ENCODE measurements at regions not wholly inside any gene's neighbourhood (a gene's known extent, or its start where the extent isn't known, plus 50 kb on each side); places are given as distances from the start of the nearest gene placed in this dataset.
"Not testable (repeated sequence)": the region's sequence is repeated elsewhere in the genome, so short reads cannot be mapped to it uniquely, and the experiment has no call there.

DNA sequence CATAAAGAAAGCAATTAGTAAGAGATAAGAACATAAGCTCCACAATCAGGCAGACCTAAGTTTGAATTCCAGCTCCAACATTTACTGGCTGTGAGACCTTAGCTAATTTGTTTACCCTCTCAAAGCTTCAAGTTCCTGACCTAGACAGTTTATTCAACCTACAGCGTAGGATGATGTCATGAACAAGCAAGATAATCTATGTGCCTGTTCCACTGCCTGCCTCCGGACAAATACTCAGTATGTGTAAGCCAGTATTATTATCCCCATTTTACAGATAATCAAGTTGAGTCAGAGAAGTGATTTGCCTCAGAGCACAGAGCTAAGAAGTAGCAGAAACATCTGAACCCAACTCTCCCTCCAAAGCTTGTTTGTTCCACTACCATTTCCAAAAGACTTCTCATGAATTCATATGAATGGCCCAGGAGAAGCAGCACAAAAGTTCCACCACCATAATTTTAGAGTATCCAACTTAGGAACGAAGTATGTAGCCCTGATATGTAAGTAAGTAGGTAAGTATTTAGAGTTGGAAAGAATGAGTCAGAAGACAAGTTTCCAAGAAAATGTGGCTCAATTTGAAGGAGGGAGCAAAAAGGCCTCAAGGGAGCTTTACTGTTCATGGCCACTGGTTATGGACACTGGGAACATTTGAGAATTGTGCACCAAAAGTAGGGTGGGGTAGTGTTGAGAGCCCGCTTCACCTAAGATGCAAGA, 398.2 kb downstream of the NFIB start:
- no peak overlapping the region for H3K4me3 ChIP-seq
- no peaks in the 10 kb centered on the region for H4K20me1 ChIP-seq (ENCODE audit: low read depth)
- H3K4me2 ChIP-seq = no peak overlapping the region
- H3K27ac ChIP-seq = no peak overlapping the region
- no peaks in the 10 kb centered on the region for H3F3A ChIP-seq (ENCODE audit: low read depth)
- no peaks in the 10 kb centered on the region for H3K9me3 Mint-ChIP-seq
- H3K9me3 ChIP-seq (ENCODE audit: low read depth) = no peaks in the 10 kb centered on the region
- H3K79me2 ChIP-seq (ENCODE audit: low read depth) = no peaks in the 10 kb centered on the region
- no peak overlapping the region for H3K27ac Mint-ChIP-seq
- no peaks in the 10 kb centered on the region for H3K36me3 Mint-ChIP-seq
- DNase-seq (ENCODE audit: low spot score) = no peak
- no peaks in the 10 kb centered on the region for H3K4me1 ChIP-seq
- no peak overlapping the region for H3K4me3 Mint-ChIP-seq
- no peaks in the 10 kb centered on the region for H3K36me3 ChIP-seq
- no peaks in the 10 kb centered on the region for H3K4me1 Mint-ChIP-seq
- no peaks in the 10 kb centered on the region for H3K27me3 ChIP-seq
- no peak overlapping the region for H2AFZ ChIP-seq (replicated peaks)
- TF ChIP-seq, protein P1, sequence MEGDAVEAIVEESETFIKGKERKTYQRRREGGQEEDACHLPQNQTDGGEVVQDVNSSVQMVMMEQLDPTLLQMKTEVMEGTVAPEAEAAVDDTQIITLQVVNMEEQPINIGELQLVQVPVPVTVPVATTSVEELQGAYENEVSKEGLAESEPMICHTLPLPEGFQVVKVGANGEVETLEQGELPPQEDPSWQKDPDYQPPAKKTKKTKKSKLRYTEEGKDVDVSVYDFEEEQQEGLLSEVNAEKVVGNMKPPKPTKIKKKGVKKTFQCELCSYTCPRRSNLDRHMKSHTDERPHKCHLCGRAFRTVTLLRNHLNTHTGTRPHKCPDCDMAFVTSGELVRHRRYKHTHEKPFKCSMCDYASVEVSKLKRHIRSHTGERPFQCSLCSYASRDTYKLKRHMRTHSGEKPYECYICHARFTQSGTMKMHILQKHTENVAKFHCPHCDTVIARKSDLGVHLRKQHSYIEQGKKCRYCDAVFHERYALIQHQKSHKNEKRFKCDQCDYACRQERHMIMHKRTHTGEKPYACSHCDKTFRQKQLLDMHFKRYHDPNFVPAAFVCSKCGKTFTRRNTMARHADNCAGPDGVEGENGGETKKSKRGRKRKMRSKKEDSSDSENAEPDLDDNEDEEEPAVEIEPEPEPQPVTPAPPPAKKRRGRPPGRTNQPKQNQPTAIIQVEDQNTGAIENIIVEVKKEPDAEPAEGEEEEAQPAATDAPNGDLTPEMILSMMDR (IDR thresholded peaks at IDR 0.05) = no peak
- H3K9ac ChIP-seq = no peak overlapping the region
- no peaks in the 10 kb centered on the region for H3K27me3 Mint-ChIP-seq (ENCODE audit: insufficient read depth, low read depth)

DNA sequence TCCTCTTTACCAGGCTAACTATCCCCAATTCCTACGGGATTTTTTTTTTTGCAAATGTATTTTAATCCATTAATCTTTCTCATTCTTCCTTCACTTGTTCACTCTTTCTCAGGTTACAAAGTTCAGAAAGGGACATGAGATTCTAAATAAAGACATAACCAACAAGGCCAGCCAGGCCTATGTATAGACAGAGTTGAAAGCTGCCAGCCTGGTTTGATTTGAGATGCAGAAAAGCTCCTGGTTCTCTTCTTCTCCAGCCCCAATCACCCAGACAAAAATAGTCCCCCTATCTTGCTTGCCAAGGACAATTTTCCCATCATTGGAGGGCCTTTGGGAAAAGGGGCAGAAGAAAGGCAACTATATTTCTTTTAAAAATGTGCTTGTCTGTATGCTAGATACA, 398.8 kb downstream of the NFIB start:
- Histone ChIP-seq H3K4me2 (no peak overlapping the region), H3K9me3 (ENCODE audit: low read depth) (no peaks in the 10 kb centered on the region), H3K79me2 (ENCODE audit: low read depth) (no peaks in the 10 kb centered on the region), H3K27ac (no peak overlapping the region), H4K20me1 (ENCODE audit: low read depth) (no peaks in the 10 kb centered on the region), H3F3A (ENCODE audit: low read depth) (no peaks in the 10 kb centered on the region), H3K9ac (no peak overlapping the region), H3K27me3 (no peaks in the 10 kb centered on the region), H2AFZ (replicated peaks) (no peak overlapping the region), H3K36me3 (no peaks in the 10 kb centered on the region), H3K4me3 (no peak overlapping the region), H3K4me1 (no peaks in the 10 kb centered on the region)
- H3K4me3 Mint-ChIP-seq = no peak overlapping the region
- no peaks in the 10 kb centered on the region for H3K4me1 Mint-ChIP-seq
- TF ChIP-seq EZH2 (IDR thresholded peaks at IDR 0.05) (no peak), EZH2phosphoT487 (IDR thresholded peaks at IDR 0.05) (no peak)
- TF ChIP-seq, protein P1 (IDR thresholded peaks at IDR 0.05) = no peak
- no peak for DNase-seq (ENCODE audit: low spot score)
- no peaks in the 10 kb centered on the region for H3K9me3 Mint-ChIP-seq
- H3K27ac Mint-ChIP-seq = no peak overlapping the region
- no peaks in the 10 kb centered on the region for H3K27me3 Mint-ChIP-seq (ENCODE audit: insufficient read depth, low read depth)
- no peaks in the 10 kb centered on the region for H3K36me3 Mint-ChIP-seq

DNA sequence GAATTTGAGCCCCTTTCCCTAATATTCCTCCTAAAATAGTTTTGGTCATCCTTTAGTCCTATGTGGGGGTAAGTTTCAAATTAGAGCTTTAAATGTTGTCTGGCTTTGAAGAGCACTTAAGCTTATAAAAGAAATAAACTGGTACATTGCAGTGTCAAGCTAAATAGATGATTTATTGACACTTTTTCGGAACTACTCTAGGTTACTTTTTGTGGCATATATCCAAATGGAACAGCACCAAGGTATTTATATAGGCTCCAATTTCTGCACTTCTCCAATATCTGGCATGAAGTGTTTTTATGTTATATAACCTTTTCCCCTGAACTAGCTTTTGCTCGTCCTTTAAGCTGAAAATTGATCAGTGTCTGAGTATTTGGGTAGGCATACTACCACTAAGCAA, 402.5 kb downstream of the NFIB start:
- TF ChIP-seq, protein P1 (IDR thresholded peaks at IDR 0.05) = no peak
- no peaks in the 10 kb centered on the region for H3K4me1 Mint-ChIP-seq
- no peak for DNase-seq (ENCODE audit: low spot score)
- H4K20me1 ChIP-seq (ENCODE audit: low read depth) = no peaks in the 10 kb centered on the region
- H3K27ac Mint-ChIP-seq = no peak overlapping the region
- H3K27me3 Mint-ChIP-seq (ENCODE audit: insufficient read depth, low read depth) = no peaks in the 10 kb centered on the region
- H3K27ac ChIP-seq = no peak overlapping the region
- no peaks in the 10 kb centered on the region for H3K9me3 ChIP-seq (ENCODE audit: low read depth)
- peaks cover 10% of the 10 kb centered on the region for H3K9me3 Mint-ChIP-seq
- H3K9ac ChIP-seq = no peak overlapping the region
- H3K36me3 Mint-ChIP-seq = no peaks in the 10 kb centered on the region
- no peak overlapping the region for H2AFZ ChIP-seq (replicated peaks)
- no peak overlapping the region for H3K4me3 ChIP-seq
- no peak overlapping the region for H3K4me2 ChIP-seq
- H3K4me1 ChIP-seq = no peaks in the 10 kb centered on the region
- H3K27me3 ChIP-seq = no peaks in the 10 kb centered on the region
- no peaks in the 10 kb centered on the region for H3K36me3 ChIP-seq
- H3K79me2 ChIP-seq (ENCODE audit: low read depth) = no peaks in the 10 kb centered on the region
- H3K4me3 Mint-ChIP-seq = no peak overlapping the region
- H3F3A ChIP-seq (ENCODE audit: low read depth) = no peaks in the 10 kb centered on the region

DNA sequence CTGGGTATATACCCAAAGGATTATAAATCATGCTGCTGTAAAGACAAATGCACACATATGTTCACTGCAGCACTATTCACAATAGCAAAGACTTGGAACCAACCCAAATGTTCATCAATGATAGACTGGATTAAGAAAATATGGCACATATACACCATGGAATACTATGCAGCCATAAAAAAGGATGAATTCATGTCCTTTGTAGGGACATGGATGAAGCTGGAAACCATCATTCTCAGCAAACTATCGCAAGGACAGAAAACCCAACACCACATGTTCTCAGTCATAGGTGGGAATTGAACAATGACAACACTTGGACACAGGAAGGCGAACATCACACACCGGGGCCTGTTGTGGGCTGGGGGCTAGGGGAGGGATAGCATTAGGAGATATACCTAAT, 406.1 kb downstream of the NFIB start:
- peaks cover 17% of the 10 kb centered on the region for H3K9me3 Mint-ChIP-seq
- not testable (repeated sequence) for H3K27me3 ChIP-seq; H3K79me2 ChIP-seq (ENCODE audit: low read depth); H3K36me3 Mint-ChIP-seq; H3K4me1 Mint-ChIP-seq; H3K27me3 Mint-ChIP-seq (ENCODE audit: insufficient read depth, low read depth); H3K4me3 Mint-ChIP-seq; H3K27ac ChIP-seq; H3K4me1 ChIP-seq; H3K9ac ChIP-seq; H3K9me3 ChIP-seq (ENCODE audit: low read depth); H3K4me2 ChIP-seq; H2AFZ ChIP-seq (replicated peaks); H3K27ac Mint-ChIP-seq; H3K36me3 ChIP-seq; H3K4me3 ChIP-seq; H4K20me1 ChIP-seq (ENCODE audit: low read depth); H3F3A ChIP-seq (ENCODE audit: low read depth); DNase-seq (ENCODE audit: low spot score)
